GM12878 (cell line): ENCODE measurements at regions not wholly inside any gene's neighbourhood (a gene's known extent, or its start where the extent isn't known, plus 50 kb on each side); places are given as distances from the start of the nearest gene placed in this dataset.

Source experiments
- ATAC-seq: fragments of 200-7000 bp; cut with Tn5 transposase; 3 replicates; pipeline ENCODE4 v1.9.1; 2020; ENCODE audit warnings: mild to moderate bottlenecking, moderate library complexity
- BruUV-seq: library from RNA; stranded (reverse); fragments of 400-500 nt; replicated peaks from 2 replicates; lab custom pipeline; 2021; lab: Mats Ljungman, UMichigan
- CTCF ChIA-PET: fragments of 300-600 bp; sonication (Branson Sonifier 250); formaldehyde crosslinking; extraction: SDS; loops from one replicate; lab custom pipeline; 2021; ENCODE audit warnings: inconsistent platforms; lab: Yijun Ruan, JAX
- POLR2A ChIA-PET: fragments of 350-600 bp; formaldehyde crosslinking; extraction: SDS; loops from one replicate; lab custom pipeline; 2021; ENCODE audit warnings: inconsistent platforms; lab: Charles Lee
- RAD21 ChIA-PET: fragments of 300-600 bp; sonication (Branson Sonifier 250); formaldehyde crosslinking; loops from one replicate; lab custom pipeline; 2023; ENCODE audit warnings: antibody characterized with exemption; ENCODE audit not compliant: unreplicated experiment; lab: Charles Lee
- SMC1A ChIA-PET: fragments of 300-600 bp; sonication (Branson Sonifier 250); formaldehyde crosslinking; loops from one replicate; lab custom pipeline; 2023; ENCODE audit not compliant: unreplicated experiment, uncharacterized antibody; lab: Charles Lee
- DNase-seq: peaks from one replicate; pipeline ENCODE4 v3.0.0-alpha.2; 2011; ENCODE audit warnings: low read depth, low spot score
- FAIRE-seq: peaks from 3 replicates; lab custom pipeline; 2011; peaks lifted over from hg19 to GRCh38; lab: Jason Lieb, UNC
- H2AFZ ChIP-seq: 2 replicates; pipeline ENCODE4 v1.6.0; 2011; ENCODE audit warnings: low read depth, low read length, control low read depth; ENCODE audit not compliant: control insufficient read depth
- H3K27ac ChIP-seq: 2 replicates; pipeline ENCODE4 v1.5.1; 2011; ENCODE audit warnings: control low read depth; ENCODE audit not compliant: control insufficient read depth, insufficient read depth
- H3K27me3 ChIP-seq, 2 experiments: replicated peaks in 1 of 2; 2 replicates each; pipeline versions ENCODE4 v1.6.0 to v1.6.1; 2011; ENCODE audit warnings: low read length in 1 of 2; ENCODE audit not compliant: control insufficient read depth in 2 of 2, insufficient read depth in 2 of 2
- H3K36me3 ChIP-seq, 2 experiments: 2 replicates each; pipeline ENCODE4 v1.5.1; 2011; ENCODE audit warnings: low read length in 1 of 2; ENCODE audit not compliant: control insufficient read depth in 2 of 2, insufficient read depth in 2 of 2
- H3K4me1 ChIP-seq: 2 replicates; pipeline ENCODE4 v1.6.1; 2011; ENCODE audit warnings: mild to moderate bottlenecking, low read length, moderate library complexity, mixed read lengths; ENCODE audit not compliant: control insufficient read depth, insufficient read depth
- H3K4me2 ChIP-seq: 2 replicates; pipeline ENCODE4 v1.6.0; 2011; ENCODE audit warnings: control low read depth; ENCODE audit not compliant: control insufficient read depth, insufficient read depth
- H3K4me3 ChIP-seq: fragments of 200-600 bp; sonication (generic); 2 replicates; pipeline ENCODE4 v1.5.1; 2016
- H3K79me2 ChIP-seq: 2 replicates; pipeline ENCODE4 v1.6.0; 2011; ENCODE audit warnings: low read length; ENCODE audit not compliant: control insufficient read depth, insufficient read depth
- H3K9ac ChIP-seq: 2 replicates; pipeline ENCODE4 v1.8.0; 2011; ENCODE audit warnings: low read length, control low read depth, mixed read lengths; ENCODE audit not compliant: control insufficient read depth, insufficient read depth
- H3K9me3 ChIP-seq: replicated peaks from 3 replicates; pipeline ENCODE4 v1.5.1; 2011; ENCODE audit warnings: mild to moderate bottlenecking, low read length; ENCODE audit not compliant: control insufficient read depth, insufficient read depth
- H4K20me1 ChIP-seq: 2 replicates; pipeline ENCODE4 v1.6.0; 2011; ENCODE audit not compliant: control insufficient read depth, insufficient read depth
- BHLHE40 ChIP-seq, 2 experiments: fragments of 450-650 bp in 1 of 2; IDR thresholded peaks; 2 replicates each; pipeline ENCODE4 v1.6.1; 2011 to 2017; ENCODE audit warnings: low read depth in 2 of 2, borderline replicate concordance in 1 of 2, improper control_type of control experiment in 1 of 2, low read length in 1 of 2, mild to moderate bottlenecking in 1 of 2
- BMI1 ChIP-seq: fragments of 450-650 bp; IDR thresholded peaks from 2 replicates; pipeline ENCODE4 v1.6.1; 2016; ENCODE audit warnings: mild to moderate bottlenecking, moderate library complexity, borderline replicate concordance
- CBX3 ChIP-seq: fragments of 200-600 bp; sonication (generic); IDR thresholded peaks from 2 replicates; pipeline ENCODE4 v1.6.1; 2016; ENCODE audit warnings: low read depth, borderline replicate concordance
- CEBPB ChIP-seq, 2 experiments: fragments of 150-350 bp in 1 of 2; IDR thresholded peaks; 2 replicates each; pipeline ENCODE4 v1.6.1; 2012 to 2014; ENCODE audit warnings: low read depth in 2 of 2, low read length in 2 of 2, borderline replicate concordance in 1 of 2, inconsistent platforms in 1 of 2
- EP300 ChIP-seq, 2 experiments: fragments of 150-350 bp in 1 of 2; IDR thresholded peaks; 2 replicates each; pipeline ENCODE4 v1.6.1; 2011 to 2012; ENCODE audit warnings: low read depth in 2 of 2, low read length in 2 of 2, borderline replicate concordance in 1 of 2, improper control_type of control experiment in 1 of 2, inconsistent platforms in 1 of 2; ENCODE audit not compliant: control insufficient read depth in 1 of 2
- HDAC2 ChIP-seq: fragments of 200-600 bp; sonication (generic); IDR thresholded peaks from 2 replicates; pipeline ENCODE4 v1.6.1; 2017
- KLF5 ChIP-seq: fragments of 450-650 bp; IDR thresholded peaks from 2 replicates; pipeline ENCODE4 v1.6.1; 2014; ENCODE audit warnings: mild to moderate bottlenecking; ENCODE audit not compliant: partially characterized antibody
- NFYB ChIP-seq: IDR thresholded peaks from 2 replicates; pipeline ENCODE4 v1.6.1; 2011; ENCODE audit warnings: low read depth, mild to moderate bottlenecking, low read length, improper control_type of control experiment, moderate library complexity; ENCODE audit not compliant: insufficient read depth
- NR2F1 ChIP-seq: fragments of 450-650 bp; conservative IDR thresholded peaks from 2 replicates; pipeline ENCODE4 v1.6.1; 2017; ENCODE audit warnings: mild to moderate bottlenecking
- PAX8 ChIP-seq: fragments of 450-650 bp; IDR thresholded peaks from 2 replicates; pipeline ENCODE4 v1.6.1; 2017; ENCODE audit warnings: mild to moderate bottlenecking, moderate library complexity
- POU2F2 ChIP-seq: IDR thresholded peaks from 3 replicates; pipeline ENCODE4 v1.6.1; 2011; ENCODE audit warnings: low read depth, mild to moderate bottlenecking, low read length, borderline replicate concordance
- SIN3A ChIP-seq: IDR thresholded peaks from 2 replicates; pipeline ENCODE4 v1.6.1; 2012; ENCODE audit warnings: low read depth, low read length, improper control_type of control experiment
- SMAD1 ChIP-seq: fragments of 450-650 bp; IDR thresholded peaks from 2 replicates; pipeline ENCODE4 v1.6.1; 2018; ENCODE audit warnings: mild to moderate bottlenecking, low read depth; ENCODE audit not compliant: partially characterized antibody
- SREBF2 ChIP-seq: IDR thresholded peaks from 2 replicates; pipeline ENCODE4 v1.6.1; 2012; ENCODE audit warnings: mild to moderate bottlenecking, low read length
- YBX1 ChIP-seq: fragments of 450-650 bp; IDR thresholded peaks from 2 replicates; pipeline ENCODE4 v1.6.1; 2016; ENCODE audit warnings: antibody characterized with exemption
- ZNF217 ChIP-seq: fragments of 450-650 bp; IDR thresholded peaks from 2 replicates; pipeline ENCODE4 v1.6.1; 2017; ENCODE audit warnings: antibody characterized with exemption, mild to moderate bottlenecking
- WGBS: methylation state at CpG from one replicate; pipeline ENCODE4 v1.1.6; 2016; ENCODE audit warnings: low lambda C conversion rate; ENCODE audit not compliant: insufficient replicate concordance, insufficient coverage; ENCODE audit errors: missing lambda C conversion rate; 5-methylcytosine and 5-hydroxymethylcytosine counted together
- in situ Hi-C: fragments of 300-500 bp; cut with MboI; formaldehyde crosslinking; loops from 9 replicates; pipeline ENCODE4 v1.14.3; 2018; ENCODE audit warnings: mixed read lengths
- intact Hi-C: fragments of 100-400 bp; cut with micrococcal nuclease; formaldehyde crosslinking; loops from one replicate; pipeline ENCODE4 v1.14.2; 2022; ENCODE audit not compliant: unreplicated experiment
- TF ChIP-seq, protein P1 (sequence below): IDR thresholded peaks from 2 replicates; pipeline ENCODE4 v1.6.1; 2012; ENCODE audit warnings: low read depth, low read length, improper control_type of control experiment
- TF ChIP-seq, protein P2 (sequence below): fragments of 450-650 bp; conservative IDR thresholded peaks from 2 replicates; pipeline ENCODE4 v1.6.1; 2017; ENCODE audit warnings: mild to moderate bottlenecking, moderate library complexity
- TF ChIP-seq, protein P3 (sequence below): fragments of 450-650 bp; IDR thresholded peaks from 2 replicates; pipeline ENCODE4 v1.6.1; 2017; ENCODE audit warnings: borderline replicate concordance
- TF ChIP-seq, protein P4 (sequence below): IDR thresholded peaks from 2 replicates; pipeline ENCODE4 v1.6.1; 2011; ENCODE audit warnings: low read depth, mild to moderate bottlenecking, low read length, moderate library complexity, borderline replicate concordance; ENCODE audit errors: extremely low read depth

DNA sequence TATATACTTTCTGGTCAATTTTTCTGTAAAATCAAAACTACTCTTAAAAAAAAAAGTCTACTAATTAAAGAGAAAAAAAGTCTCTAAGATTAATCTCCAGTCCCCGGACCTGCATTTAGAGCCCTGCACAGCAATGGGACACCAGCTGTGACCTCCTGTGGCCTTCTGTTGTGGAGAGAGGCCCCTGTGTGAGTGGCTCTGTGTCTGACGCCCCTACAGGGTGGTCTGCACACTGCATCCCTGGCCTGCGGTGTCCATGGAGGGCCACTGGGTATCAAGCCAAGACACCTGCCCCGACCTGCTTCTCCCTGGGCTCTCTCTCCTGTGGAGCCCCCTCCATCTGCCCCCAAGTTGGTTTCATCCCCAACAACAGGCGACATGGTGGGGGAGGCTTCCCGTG, 248.0 kb upstream of the DIO3 start:
- no peak overlapping the region for H3K4me3 ChIP-seq
- BruUV-seq = no TSS peak
- no peaks in the 10 kb centered on the region for H4K20me1 ChIP-seq
- in situ Hi-C loops = no loop called here
- FAIRE-seq = no peak
- intact Hi-C loops = no loop called here
- ChIA-PET SMC1A (no interaction called here), CTCF (no interaction called here), POLR2A (no interaction called here), RAD21 (no interaction called here)
- no peak overlapping the region for H2AFZ ChIP-seq
- H3K4me1 ChIP-seq = no peaks in the 10 kb centered on the region
- no peak overlapping the region for H3K9ac ChIP-seq
- no peak for ATAC-seq
- no peaks in the 10 kb centered on the region; the same call in 2 of the 3 replicates for H3K9me3 ChIP-seq
- no peak for TF ChIP-seq SREBF2
- no peak for TF ChIP-seq POU2F2
- no peak for TF ChIP-seq CBX3
- no peak for TF ChIP-seq HDAC2
- no peak for TF ChIP-seq NR2F1
- TF ChIP-seq SIN3A = no peak
- no peak for TF ChIP-seq YBX1
- no peak for TF ChIP-seq PAX8
- no peak for TF ChIP-seq NFYB
- TF ChIP-seq CEBPB (IDR thresholded peaks at IDR 0.05; ENCODE audit: borderline replicate concordance in 1 of 2, low read depth in 2 of 2, low read length in 2 of 2) = no peak
- TF ChIP-seq, protein P1, sequence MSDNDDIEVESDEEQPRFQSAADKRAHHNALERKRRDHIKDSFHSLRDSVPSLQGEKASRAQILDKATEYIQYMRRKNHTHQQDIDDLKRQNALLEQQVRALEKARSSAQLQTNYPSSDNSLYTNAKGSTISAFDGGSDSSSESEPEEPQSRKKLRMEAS = no peak
- TF ChIP-seq, protein P2, sequence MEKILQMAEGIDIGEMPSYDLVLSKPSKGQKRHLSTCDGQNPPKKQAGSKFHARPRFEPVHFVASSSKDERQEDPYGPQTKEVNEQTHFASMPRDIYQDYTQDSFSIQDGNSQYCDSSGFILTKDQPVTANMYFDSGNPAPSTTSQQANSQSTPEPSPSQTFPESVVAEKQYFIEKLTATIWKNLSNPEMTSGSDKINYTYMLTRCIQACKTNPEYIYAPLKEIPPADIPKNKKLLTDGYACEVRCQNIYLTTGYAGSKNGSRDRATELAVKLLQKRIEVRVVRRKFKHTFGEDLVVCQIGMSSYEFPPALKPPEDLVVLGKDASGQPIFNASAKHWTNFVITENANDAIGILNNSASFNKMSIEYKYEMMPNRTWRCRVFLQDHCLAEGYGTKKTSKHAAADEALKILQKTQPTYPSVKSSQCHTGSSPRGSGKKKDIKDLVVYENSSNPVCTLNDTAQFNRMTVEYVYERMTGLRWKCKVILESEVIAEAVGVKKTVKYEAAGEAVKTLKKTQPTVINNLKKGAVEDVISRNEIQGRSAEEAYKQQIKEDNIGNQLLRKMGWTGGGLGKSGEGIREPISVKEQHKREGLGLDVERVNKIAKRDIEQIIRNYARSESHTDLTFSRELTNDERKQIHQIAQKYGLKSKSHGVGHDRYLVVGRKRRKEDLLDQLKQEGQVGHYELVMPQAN = no peak
- no peak for TF ChIP-seq BHLHE40 (IDR thresholded peaks at IDR 0.05; ENCODE audit: borderline replicate concordance in 1 of 2, low read depth in 2 of 2, low read length in 1 of 2)
- TF ChIP-seq SMAD1 = no peak
- TF ChIP-seq EP300 (IDR thresholded peaks at IDR 0.05; ENCODE audit: borderline replicate concordance in 1 of 2, control insufficient read depth in 1 of 2, low read depth in 2 of 2, low read length in 2 of 2) = no peak
- TF ChIP-seq, protein P3, sequence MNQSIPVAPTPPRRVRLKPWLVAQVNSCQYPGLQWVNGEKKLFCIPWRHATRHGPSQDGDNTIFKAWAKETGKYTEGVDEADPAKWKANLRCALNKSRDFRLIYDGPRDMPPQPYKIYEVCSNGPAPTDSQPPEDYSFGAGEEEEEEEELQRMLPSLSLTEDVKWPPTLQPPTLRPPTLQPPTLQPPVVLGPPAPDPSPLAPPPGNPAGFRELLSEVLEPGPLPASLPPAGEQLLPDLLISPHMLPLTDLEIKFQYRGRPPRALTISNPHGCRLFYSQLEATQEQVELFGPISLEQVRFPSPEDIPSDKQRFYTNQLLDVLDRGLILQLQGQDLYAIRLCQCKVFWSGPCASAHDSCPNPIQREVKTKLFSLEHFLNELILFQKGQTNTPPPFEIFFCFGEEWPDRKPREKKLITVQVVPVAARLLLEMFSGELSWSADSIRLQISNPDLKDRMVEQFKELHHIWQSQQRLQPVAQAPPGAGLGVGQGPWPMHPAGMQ = no peak
- TF ChIP-seq ZNF217 = no peak
- TF ChIP-seq, protein P4, sequence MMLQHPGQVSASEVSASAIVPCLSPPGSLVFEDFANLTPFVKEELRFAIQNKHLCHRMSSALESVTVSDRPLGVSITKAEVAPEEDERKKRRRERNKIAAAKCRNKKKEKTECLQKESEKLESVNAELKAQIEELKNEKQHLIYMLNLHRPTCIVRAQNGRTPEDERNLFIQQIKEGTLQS = no peak
- TF ChIP-seq BMI1 = no peak
- TF ChIP-seq KLF5 = no peak
- no peak overlapping the region for H3K27ac ChIP-seq
- 12% methylated on average over 6 of the region's 6 CpGs for WGBS
- H3K79me2 ChIP-seq = no peaks in the 10 kb centered on the region
- H3K27me3 ChIP-seq = no peaks in the 10 kb centered on the region
- H3K36me3 ChIP-seq = no peaks in the 10 kb centered on the region
- H3K4me2 ChIP-seq = no peak overlapping the region
- DNase-seq = no peak
